ENCODE measurements at regions not wholly inside any gene's neighbourhood (a gene's known extent, or its start where the extent isn't known, plus 50 kb on each side); places are given as distances from the start of the nearest gene placed in this dataset.
A peak's percentile ranks its signal among the peaks of the same experiment; 100 is the strongest.

GRCh38 chr6:170075659-170076223 is 215.1 kb downstream of the DLL1 start:
- no peaks in the 10 kb centered on the region for H3K23me2 ChIP-seq (ENCODE audit: low read depth, low read length)
- ChIA-PET CTCF (ENCODE audit: partially characterized antibody) (interaction anchor here (0.8 to 1.0 kb wide), 3 partner anchors 8 to 244 kb away, joined by 3 to 5 read pairs (median 3); no protein-coding TSS in a partner anchor), POLR2A (ENCODE audit: partially characterized antibody) (no interaction called here)
- H3K4me1 ChIP-seq (replicated peaks in 1 of 4; ENCODE audit: control insufficient read depth in 3 of 4, insufficient read depth in 4 of 4, low read length in 3 of 4) = peaks cover 0 to 2% (median 0%) of the 10 kb centered on the region in 4 experiments; a peak in 1 of 7 replicates
- H3K27me3 ChIP-seq (replicated peaks in 1 of 4; ENCODE audit: control insufficient read depth in 3 of 4, extremely low read depth in 1 of 4, insufficient read depth in 3 of 4, low read length in 3 of 4) = no peaks in the 10 kb centered on the region
- H2AK5ac ChIP-seq (ENCODE audit: low read depth, low read length) = no peak overlapping the region
- no peak for FAIRE-seq
- no peaks in the 10 kb centered on the region for H3K79me1 ChIP-seq (ENCODE audit: low read depth, low read length)
- no peak overlapping the region for H3K56ac ChIP-seq (replicated peaks; ENCODE audit: insufficient read length, low read depth, low read length)
- no peak overlapping the region for H4K5ac ChIP-seq (ENCODE audit: insufficient read length, low read depth, low read length)
- no peak overlapping the region for H4K91ac ChIP-seq (replicated peaks; ENCODE audit: insufficient read length, low read length)
- H4K20me1 ChIP-seq (replicated peaks in 1 of 2; ENCODE audit: control insufficient read depth in 1 of 2, insufficient read depth in 2 of 2, low read length in 2 of 2) = no peaks in the 10 kb centered on the region
- H2BK20ac ChIP-seq (ENCODE audit: low read length) = 0 out of 2 replicates have a peak overlapping the region, but pooled peaks have one; percentile 10
- no peak overlapping the region for H3K4me3 ChIP-seq (ENCODE audit: extremely low read depth in 1 of 4, insufficient read depth in 2 of 4, low read depth in 3 of 4, low read length in 4 of 4)
- no peaks in the 10 kb centered on the region; a peak in 1 of 8 replicates for H3K36me3 ChIP-seq (ENCODE audit: control insufficient read depth in 2 of 4, insufficient read depth in 4 of 4, low read length in 3 of 4)
- no peak overlapping the region for H3K14ac ChIP-seq (ENCODE audit: insufficient read length)
- 0 out of 2 replicates have a peak overlapping the region, but pooled peaks have one; percentile 46 for H2BK15ac ChIP-seq (ENCODE audit: low read length)
- 81% methylated on average over 16 of the region's 19 CpGs; no CpG with 5 or more reads in 1 of the 2 experiments for WGBS, 2 experiments (ENCODE audit: extremely low coverage in 1 of 2, insufficient coverage in 1 of 2, insufficient read length in 1 of 2, insufficient replicate concordance in 2 of 2, low coverage in 1 of 2, low lambda C conversion rate in 2 of 2, missing lambda C conversion rate in 1 of 2)
- no peak overlapping the region for H2BK5ac ChIP-seq (ENCODE audit: low read depth, low read length)
- H3K23ac ChIP-seq (ENCODE audit: insufficient read length) = no peak overlapping the region
- no peak overlapping the region for H3K27ac ChIP-seq (ENCODE audit: low read depth, low read length)
- H2BK12ac ChIP-seq (ENCODE audit: low read depth, low read length) = no peak overlapping the region
- H2BK120ac ChIP-seq (replicated peaks; ENCODE audit: low read depth, low read length) = no peak overlapping the region
- H3K18ac ChIP-seq (ENCODE audit: extremely low read depth, low read length) = no peak overlapping the region
- H3K9ac ChIP-seq (replicated peaks in 1 of 4; ENCODE audit: extremely low read depth in 1 of 4, low read depth in 3 of 4, low read length in 3 of 4) = no peak overlapping the region
- no peak overlapping the region for H2AFZ ChIP-seq (ENCODE audit: low read length)
- no peak overlapping the region for H3K4ac ChIP-seq (replicated peaks; ENCODE audit: insufficient read length, low read depth, low read length)
- H3K79me2 ChIP-seq (ENCODE audit: control insufficient read depth in 1 of 2, insufficient read depth in 2 of 2, low read length in 2 of 2) = no peaks in the 10 kb centered on the region
- no peak overlapping the region for H4K8ac ChIP-seq (ENCODE audit: extremely low read depth, insufficient read depth, low read length)
- H3K4me2 ChIP-seq (ENCODE audit: insufficient read depth in 1 of 2, low read depth in 2 of 2, low read length in 2 of 2) = no peak overlapping the region
- peak in 1 of 2 experiments; percentile 42 for DNase-seq (ENCODE audit: low read depth in 1 of 2, low spot score in 2 of 2)
- peaks cover 0 to 8% of the 10 kb centered on the region in 2 experiments; a peak in 3 of 4 replicates for H3K9me3 ChIP-seq (ENCODE audit: insufficient read depth in 2 of 2, low read depth in 1 of 2, low read length in 1 of 2)
- TF ChIP-seq BACH1 (IDR thresholded peaks at IDR 0.05; ENCODE audit: low read length) (no peak), POLR2A (IDR thresholded peaks at IDR 0.05; ENCODE audit: control extremely low read depth in 1 of 2, low read depth in 2 of 2, low read length in 2 of 2) (no peak), HDAC2 (IDR thresholded peaks at IDR 0.05; ENCODE audit: borderline replicate concordance in 1 of 2, low read depth in 2 of 2, low read length in 2 of 2) (no peak), CTBP2 (IDR thresholded peaks at IDR 0.05; ENCODE audit: borderline replicate concordance, insufficient read depth, insufficient read length, low read length) (no peak), BCL11A (IDR thresholded peaks at IDR 0.05; ENCODE audit: low read depth in 2 of 2, low read length in 2 of 2) (no peak), NRF1 (IDR thresholded peaks at IDR 0.05; ENCODE audit: low read depth, low read length) (no peak), SIN3A (conservative IDR thresholded peaks at IDR 0.05 in 1 of 2, IDR thresholded peaks at IDR 0.05 in 1 of 2; ENCODE audit: low read depth in 1 of 2, low read length in 2 of 2) (no peak), RBBP5 (IDR thresholded peaks at IDR 0.05; ENCODE audit: borderline replicate concordance, low read depth, low read length) (no peak), RNF2 (IDR thresholded peaks at IDR 0.05; ENCODE audit: borderline replicate concordance, low read depth, low read length, missing control alignments, poor library complexity, severe bottlenecking) (no peak), CEBPB (IDR thresholded peaks at IDR 0.05; ENCODE audit: low read depth, low read length) (no peak), GTF2F1 (IDR thresholded peaks at IDR 0.05; ENCODE audit: borderline replicate concordance, low read depth, low read length) (no peak)
- TF ChIP-seq, protein P1, sequence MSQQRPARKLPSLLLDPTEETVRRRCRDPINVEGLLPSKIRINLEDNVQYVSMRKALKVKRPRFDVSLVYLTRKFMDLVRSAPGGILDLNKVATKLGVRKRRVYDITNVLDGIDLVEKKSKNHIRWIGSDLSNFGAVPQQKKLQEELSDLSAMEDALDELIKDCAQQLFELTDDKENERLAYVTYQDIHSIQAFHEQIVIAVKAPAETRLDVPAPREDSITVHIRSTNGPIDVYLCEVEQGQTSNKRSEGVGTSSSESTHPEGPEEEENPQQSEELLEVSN (IDR thresholded peaks at IDR 0.05) = no peak

Data from H1 (cell line).